AG09309 (cell line): ENCODE measurements at regions not wholly inside any gene's neighbourhood (a gene's known extent, or its start where the extent isn't known, plus 50 kb on each side); places are given as distances from the start of the nearest gene placed in this dataset.

Experiments
- DNase-seq: peaks from one replicate; pipeline ENCODE4 v3.0.0-alpha.2; 2010; ENCODE audit warnings: low read depth
- H3K4me3 ChIP-seq: 2 replicates; pipeline ENCODE4 v1.5.1; 2011; ENCODE audit warnings: mild to moderate bottlenecking, low read depth, low read length, moderate library complexity; ENCODE audit not compliant: control insufficient read depth
- CTCF ChIP-seq: IDR thresholded peaks from 2 replicates; pipeline ENCODE4 v1.5.1; 2011; ENCODE audit warnings: mild to moderate bottlenecking, low read depth, low read length, inconsistent platforms; ENCODE audit not compliant: insufficient read depth, control insufficient read depth; ENCODE audit errors: missing control alignments

- no peak for DNase-seq
- H3K4me3 ChIP-seq: no peak overlapping the region
- TF ChIP-seq CTCF: no peak
Observed at GRCh38 chr2:23237147-23237546, 147.8 kb upstream of the KLHL29 start.

- no peak overlapping the region for H3K4me3 ChIP-seq
- no peak for DNase-seq
- TF ChIP-seq CTCF: no peak
Observed at GRCh38 chr2:23238011-23238657, 146.8 kb upstream of the KLHL29 start.

- H3K4me3 ChIP-seq: no peak overlapping the region
- TF ChIP-seq CTCF: no peak
Observed at GRCh38 chr2:23239374-23239773, 145.6 kb upstream of the KLHL29 start.

GRCh38 chr2:23241121-23241520 lies 143.9 kb upstream of the KLHL29 start:
- H3K4me3 ChIP-seq: no peak overlapping the region
- TF ChIP-seq CTCF: no peak
- no peak for DNase-seq

More at GRCh38 chr2:23239374-23239773, 145.6 kb upstream of the KLHL29 start:
- DNase-seq: no peak

GRCh38 chr2:23241611-23242245 lies 143.3 kb upstream of the KLHL29 start:
- no peak overlapping the region for H3K4me3 ChIP-seq
- TF ChIP-seq CTCF: no peak

GRCh38 chr2:23243073-23243659 lies 141.8 kb upstream of the KLHL29 start:
- TF ChIP-seq CTCF: no peak
- no peak for DNase-seq

More at GRCh38 chr2:23241611-23242245, 143.3 kb upstream of the KLHL29 start:
- no peak for DNase-seq

More at GRCh38 chr2:23243073-23243659, 141.8 kb upstream of the KLHL29 start:
- H3K4me3 ChIP-seq: no peak overlapping the region
